ENCODE measurements at regions not wholly inside any gene's neighbourhood (a gene's known extent, or its start where the extent isn't known, plus 50 kb on each side); places are given as distances from the start of the nearest gene placed in this dataset.

GRCh38 chr11:121688860-121689614 lies 236.3 kb upstream of the SORL1-AS1 start:
- TF ChIP-seq EZH2 (IDR thresholded peaks at IDR 0.05) (no peak), POLR2AphosphoS5 (IDR thresholded peaks at IDR 0.05; ENCODE audit: borderline replicate concordance, low read depth, low read length) (no peak)

Measured in SK-N-MC (cell line).